ENCODE measurements at regions not wholly inside any gene's neighbourhood (a gene's known extent, or its start where the extent isn't known, plus 50 kb on each side); places are given as distances from the start of the nearest gene placed in this dataset.

DNA sequence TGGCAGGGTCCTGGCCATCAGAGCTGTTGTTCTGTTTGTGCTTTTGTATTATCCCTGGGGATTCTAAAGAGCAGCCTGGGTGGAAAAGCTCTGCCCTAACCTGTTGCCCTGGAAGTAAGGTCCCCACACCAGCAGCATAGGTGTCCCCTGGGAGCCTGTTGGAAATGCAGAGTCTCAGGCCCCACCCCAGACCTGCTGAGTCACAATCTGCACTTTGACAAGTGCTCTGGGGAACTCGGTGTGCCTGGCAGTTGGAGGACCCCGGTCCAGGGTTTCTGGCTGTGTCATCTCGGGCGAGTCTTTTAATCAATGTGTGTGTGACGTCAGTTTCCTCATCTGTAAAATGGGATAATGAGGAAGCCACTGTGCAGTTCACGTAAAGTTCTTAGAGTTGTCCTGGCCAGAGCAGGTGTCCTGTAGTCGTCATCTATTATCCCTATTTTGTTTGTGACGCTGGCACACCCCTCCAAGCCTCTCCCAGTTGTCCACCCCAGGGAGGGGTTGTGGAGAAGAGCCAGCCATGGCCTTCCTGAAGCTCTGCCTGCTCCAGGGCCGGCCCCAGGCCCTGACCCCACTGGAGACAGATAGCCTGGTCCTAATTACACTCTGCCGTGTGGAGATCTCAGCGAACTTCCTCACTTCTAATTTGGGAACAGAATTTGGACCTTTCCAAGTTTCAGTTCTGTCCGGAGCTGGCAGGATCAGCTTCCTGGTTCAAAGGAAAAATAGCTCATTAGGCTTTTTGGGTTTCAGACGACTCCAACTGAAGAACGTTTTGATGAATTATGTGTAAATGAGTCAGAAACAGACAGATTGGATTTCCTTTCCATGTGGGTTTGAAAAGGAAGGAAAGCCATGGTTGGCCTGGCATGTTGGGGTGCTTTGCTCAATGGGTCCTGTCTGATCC is 295.7 kb upstream of the FOXF1 start:
- DNase-seq (ENCODE audit: low read depth in 2 of 2): no peak

DNA sequence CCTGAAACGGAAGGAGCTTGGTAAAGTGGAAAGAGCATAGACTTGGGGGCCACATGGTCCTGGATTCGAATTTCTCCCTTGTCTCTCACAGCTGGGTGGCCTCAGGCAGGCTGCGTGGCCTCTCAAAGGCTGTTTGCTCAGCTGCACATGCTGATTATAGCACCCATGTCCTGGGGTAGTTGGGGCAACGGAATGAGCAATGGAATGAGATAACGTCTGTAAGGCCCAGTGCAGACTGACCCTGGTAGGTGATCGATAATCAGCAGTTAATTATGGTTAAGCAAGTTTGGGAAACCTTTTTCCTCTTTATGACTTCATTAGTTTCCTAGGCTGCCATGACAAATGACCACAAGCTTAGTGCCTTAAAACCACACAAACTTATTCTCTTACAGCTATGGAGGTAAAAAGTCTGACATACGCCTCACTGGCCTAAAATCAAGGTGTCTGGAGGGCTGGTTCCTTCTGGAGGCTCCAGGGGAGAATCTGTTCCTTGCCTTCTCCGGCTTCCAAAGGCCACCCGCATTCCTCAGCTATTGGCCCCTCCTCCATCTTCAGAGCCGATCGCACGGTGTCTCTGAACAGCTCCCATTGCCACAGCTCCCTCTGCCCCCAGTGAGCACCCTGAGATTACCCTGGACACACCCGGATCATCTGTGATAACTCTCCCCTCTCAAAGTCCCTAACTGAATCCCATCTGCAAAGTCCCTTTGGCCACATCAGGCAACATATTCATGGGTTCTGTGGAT is 294.9 kb upstream of the FOXF1 start:
- no peak for DNase-seq (ENCODE audit: low read depth in 2 of 2)

DNA sequence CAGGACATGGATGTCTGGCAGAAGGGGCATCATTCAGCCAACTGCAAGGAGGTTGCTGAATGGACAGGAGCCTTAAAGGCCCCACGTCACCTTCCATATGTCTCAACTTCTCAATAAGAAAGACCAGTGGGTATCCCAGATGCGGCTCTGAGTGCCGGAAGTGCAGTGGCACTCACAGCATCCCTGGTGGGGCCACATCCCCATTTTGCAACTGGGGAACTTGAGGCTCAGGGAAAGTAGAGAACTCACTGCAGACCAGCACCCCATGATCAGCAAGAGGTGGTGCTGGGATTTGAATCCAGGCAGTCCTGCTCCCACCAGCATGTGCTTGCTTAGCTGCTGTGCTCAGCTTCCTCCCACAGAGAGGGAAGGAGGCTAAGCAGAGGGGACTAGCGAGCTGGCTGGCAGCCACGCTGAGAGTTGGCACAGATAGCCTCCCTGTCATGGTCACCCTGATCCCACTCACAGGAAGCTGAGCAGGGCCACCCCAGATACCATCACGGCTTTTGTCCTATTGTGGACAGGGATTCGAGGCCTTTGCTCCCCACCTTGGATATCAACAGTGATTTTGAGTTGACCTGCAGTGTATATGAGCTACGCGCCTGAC is 294.2 kb upstream of the FOXF1 start:
- DNase-seq (ENCODE audit: low read depth in 2 of 2): no peak

DNA sequence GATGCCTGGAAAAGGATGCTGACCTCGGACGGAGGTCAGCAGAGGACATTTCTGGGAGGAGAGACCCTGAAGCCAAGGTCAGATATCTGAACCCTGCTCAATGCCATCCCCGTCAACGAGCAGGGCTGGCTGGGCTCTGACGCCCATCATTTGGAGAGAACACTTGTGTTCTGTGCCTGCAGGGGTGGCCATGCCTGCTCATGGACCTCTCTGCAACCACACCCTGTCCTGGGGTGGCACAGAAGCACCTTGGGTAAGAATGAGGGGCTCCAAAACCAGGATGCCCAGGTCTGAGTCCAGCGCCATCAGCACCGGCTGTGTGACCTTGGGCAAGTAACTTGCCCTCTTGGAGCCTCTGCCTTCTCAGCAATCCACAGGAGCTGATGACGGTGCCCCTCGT is 293.7 kb upstream of the FOXF1 start:
- DNase-seq (ENCODE audit: low read depth in 2 of 2): no peak

DNA sequence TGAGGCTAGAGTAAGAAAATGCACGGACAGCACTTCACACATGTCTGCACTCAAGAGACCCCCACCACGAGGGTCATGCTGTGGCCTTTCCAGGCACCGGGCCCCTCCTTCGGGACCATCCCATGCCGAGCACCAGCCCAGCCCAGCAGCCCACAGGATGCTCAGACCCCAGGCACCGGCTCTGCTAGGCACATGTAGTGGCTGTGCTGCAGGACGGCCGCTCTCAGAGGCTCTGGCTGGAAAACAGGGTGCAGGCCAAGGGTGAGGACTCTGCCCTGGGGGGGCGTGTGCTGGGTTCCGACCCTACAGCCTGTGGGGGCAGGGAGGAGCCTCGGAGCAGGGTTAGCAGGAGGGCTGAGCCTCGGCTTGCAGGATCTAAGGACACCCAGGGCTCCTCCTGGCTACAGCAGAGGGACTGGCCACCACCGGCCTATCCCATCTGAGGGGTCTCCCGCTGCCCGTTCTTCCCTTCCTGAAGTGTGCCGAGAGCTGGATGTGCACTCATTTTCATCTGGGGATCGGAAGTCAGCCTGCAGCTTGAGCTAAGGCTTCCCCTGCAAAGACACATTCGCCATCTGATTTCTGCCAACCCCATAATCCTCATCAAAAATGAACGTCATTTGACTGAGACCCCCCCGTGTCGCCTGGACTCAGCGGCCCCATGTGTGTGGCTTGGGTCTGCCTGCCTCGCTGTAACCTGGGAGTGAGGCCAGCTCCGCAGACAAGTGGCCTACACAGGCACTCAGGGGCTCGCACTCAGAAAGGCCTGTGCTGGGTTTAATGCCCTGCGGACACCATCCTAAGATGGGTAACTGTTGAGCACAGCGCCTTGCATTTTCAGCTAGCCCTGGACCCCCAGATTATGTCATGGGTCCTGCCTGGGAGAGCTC is 293.1 kb upstream of the FOXF1 start:
- no peak for DNase-seq (ENCODE audit: low read depth in 2 of 2)

DNA sequence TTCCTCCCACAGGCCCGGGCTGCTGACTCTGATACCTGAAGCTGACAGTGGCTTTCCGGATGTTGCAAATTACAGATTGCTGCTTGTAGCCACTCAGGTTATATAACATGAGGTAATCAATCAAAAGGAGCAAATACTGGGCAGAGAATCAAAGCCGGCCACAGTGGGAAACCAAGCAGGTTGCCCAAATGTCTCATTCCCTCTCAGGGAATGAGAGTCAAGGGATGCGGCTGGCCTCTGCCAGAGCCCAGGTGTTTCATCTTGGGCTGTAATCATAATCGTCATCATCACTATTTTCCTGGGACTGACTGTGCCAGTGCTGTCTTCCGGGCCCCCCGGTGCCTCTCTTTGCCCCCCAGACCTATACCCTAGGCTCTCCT is 292.4 kb upstream of the FOXF1 start:
- no peak for DNase-seq (ENCODE audit: low read depth in 2 of 2)

DNA sequence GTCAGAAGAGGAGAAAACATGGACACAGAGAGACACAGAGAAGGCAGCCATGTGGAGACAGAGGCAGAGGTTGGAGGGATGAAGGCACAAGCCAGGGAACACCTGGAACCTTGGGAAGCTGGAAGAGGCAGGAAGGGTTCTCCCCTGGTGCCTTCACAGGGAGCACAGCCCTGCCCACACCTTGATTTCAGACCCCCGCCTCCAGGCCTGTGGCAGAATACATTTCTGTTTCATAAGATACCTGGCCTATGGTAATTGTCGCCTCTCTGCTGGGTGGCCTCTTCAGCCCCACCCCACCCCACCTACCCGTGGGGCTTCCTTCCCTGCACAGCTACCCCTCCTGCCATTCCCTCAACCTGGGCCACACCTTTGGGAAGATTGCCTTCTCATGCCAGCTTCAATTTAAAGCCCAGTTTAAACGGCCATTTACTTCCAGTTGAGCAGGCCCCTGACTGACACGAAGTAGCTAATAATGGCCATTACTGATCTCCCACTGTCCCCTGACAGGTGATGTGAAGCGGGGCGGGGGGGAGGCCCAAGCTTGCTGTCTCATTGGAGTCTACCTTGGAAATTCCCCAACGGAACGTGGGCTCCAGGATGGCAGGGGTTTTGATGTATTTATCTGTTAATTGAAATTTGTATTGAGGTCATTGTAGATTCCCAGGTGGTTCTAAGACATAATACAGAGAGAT is 291.7 kb upstream of the FOXF1 start:
- DNase-seq (ENCODE audit: low read depth in 2 of 2): no peak

DNA sequence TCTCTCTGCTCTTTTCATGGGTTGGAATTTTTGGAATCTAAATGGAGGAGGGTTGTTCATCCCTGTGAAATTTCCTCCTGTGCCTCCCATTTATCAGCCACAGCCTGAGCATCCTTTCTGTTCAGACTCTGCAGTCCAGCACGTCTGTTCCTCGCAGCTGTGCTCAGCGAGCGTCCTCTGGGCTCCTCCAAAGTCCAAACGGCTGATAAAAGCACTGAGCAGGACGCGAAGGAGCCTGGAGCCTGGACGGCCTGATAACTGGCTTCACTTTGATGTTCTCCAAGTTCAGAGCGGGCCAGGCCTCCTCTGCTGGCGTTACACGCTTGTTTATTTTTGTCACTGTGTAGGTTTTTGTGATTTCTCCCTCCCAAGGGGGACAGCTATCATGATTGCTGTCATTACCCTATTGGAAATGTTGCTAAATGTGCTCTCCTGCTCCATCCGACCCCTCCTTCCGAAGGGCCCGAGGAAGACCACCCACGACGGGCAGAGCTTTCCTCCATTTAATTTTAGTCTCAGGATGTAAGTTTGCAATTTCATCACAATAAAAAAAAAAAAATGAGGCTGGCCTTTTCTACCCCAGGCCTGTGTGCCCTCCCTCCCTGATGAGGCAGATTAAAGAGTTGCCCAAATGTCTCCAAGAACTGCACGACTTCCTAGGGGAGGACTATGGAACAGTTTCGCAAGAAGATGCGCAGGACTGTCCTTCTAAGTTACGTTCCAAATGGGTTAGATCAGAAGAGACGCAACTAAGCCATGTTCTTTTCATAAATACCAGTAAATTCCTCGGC is 290.5 kb upstream of the FOXF1 start:
- no peak for DNase-seq (ENCODE audit: low read depth in 2 of 2)

DNA sequence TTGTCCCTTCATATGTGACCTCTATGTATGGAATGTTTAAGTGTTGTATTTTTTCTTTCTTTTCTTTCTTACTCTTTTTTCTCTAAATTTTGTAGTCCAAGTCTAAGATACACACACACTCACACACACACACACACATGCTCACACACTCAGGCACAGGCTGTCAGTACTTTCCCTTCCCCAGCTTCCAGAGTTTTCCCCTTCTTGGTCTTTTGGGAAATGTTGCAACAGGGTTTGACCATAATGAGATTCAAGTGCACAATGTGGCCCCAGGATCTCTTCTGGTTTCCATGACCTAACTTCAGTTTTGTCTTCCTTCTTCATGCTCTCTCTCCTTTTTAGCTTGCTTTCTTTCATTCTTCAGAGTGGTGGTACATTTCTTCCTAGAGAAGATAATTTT is 289.8 kb upstream of the FOXF1 start:
- DNase-seq (ENCODE audit: low read depth in 2 of 2): no peak

DNA sequence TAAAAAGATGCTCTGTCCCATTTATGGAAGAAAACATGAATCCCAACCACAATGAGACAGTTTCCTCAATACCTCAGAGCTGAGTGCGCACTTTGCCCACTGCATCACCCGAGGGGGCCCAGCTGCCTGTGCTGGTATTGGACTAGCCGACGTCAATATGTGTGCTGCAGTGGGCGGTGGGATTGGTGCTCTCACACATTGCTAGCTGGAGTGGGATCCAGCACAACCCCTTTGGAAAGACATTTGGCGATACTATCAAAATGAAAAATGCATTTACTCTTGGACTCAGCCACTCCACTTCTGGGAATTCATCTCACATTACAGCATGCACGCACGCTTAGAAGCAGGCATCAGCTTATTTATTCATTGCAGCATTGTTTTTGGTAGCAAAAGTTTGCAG is 289.2 kb upstream of the FOXF1 start:
- no peak for DNase-seq (ENCODE audit: low read depth in 2 of 2)

DNA sequence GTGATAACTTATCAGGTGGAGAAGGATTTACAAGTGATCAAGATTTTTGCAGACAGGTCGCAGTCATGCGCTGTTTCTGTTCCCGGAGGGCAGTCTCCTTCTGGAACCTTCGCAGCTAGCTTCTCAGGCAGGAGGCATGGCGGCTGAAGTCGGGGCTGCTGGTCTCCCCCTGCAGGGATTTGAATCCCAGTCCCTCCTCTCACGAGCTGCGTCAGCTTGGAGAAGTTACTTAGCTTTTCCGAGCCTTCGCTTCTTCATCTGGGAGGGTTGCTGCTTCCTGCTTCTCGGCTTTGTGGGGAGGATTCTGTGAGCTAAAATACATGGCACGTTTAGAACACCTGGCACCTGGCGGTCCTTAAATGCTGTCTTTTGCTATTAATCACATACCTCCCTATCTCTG is 287.8 kb upstream of the FOXF1 start:
- DNase-seq (ENCODE audit: low read depth in 2 of 2): no peak

DNA sequence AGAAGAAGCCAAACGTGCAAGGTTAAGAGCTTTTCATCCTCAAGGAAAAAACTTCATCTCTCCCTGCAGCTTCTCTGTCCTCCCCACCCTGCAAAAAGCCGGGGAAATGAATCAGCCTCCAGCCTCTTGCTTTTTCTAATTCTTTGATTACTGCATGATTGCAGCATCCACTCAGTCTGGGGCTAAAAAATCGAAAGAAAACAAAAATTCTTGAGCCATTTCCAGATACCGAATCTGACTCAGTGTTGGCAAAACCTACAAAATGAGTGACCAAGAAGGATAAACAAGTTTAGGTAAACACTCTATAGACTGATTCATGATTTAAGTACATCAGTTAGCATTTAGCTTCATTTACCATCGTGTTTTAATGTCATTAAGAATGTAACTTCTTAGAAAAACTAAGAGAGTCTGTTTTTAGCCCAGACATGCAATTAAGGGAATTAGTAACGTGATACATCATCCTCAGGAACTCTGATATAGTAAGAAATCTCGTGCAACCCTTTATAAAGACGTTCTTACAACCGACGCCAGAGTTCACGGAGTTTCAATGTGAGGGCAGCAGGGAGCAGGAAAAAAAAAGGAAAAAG is 287.3 kb upstream of the FOXF1 start:
- no peak for DNase-seq (ENCODE audit: low read depth in 2 of 2)

DNA sequence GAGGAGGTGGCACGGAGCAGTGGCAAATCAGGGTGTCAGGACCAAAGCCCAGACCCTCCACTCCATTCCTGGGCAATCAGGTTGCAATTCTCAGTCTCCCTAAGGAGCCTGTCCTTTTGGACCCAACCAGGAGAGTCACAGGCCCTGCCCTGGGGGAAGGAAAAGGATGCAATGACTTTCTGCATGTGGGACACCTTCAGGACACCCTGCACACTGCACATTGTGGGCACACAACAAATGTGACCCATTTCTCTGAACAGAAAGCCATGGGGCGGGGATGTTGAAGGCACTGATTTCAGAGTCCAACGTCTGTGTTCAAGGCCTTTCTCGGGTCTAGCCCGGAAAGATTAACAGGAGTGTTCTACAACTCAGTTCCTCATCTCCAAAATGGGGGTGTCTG is 286.2 kb upstream of the FOXF1 start:
- DNase-seq (ENCODE audit: low read depth in 2 of 2): no peak

DNA sequence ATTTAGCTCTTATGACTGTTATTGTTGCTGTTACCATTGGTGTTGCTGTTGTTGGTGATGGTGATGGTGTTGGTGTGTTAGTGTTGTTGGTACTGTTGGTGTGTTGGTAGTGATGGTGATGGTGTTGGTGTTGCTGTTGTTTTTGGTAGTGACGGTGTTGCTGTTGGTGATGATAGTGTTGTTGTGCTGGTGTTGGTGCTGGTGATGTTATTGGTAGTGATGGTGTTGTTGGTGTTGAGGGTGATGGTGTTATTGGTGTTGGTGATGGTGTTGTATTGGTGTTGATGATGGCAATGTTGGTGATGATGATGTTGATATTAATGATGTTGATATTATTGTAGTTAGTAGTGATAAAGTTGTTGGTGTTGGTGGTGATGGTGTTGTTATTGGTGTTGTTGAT is 285.7 kb upstream of the FOXF1 start:
- DNase-seq (ENCODE audit: low read depth in 2 of 2): no peak

DNA sequence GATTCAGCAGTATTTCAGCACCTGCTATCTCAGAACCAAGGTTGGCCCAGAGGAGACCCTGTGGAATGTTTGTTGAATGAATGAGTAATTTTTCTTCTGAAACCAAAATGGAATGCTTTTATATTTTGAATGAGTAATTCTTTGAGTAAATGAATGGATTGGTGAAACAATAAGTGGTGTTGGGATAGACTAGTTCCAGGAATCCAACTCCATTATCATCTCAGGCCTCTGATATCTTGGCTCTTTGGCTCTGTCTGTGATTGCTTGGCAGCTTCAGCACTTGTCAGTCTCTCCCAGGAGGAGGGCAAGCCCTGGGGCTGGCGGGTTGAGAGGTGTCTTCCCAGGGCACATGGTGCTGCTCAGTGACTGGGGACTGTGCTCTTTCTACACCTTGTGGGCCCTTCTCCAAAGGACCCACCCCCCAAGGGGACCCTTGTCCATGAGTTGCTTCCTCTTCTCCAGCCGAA is 284.4 kb upstream of the FOXF1 start:
- no peak for DNase-seq (ENCODE audit: low read depth in 2 of 2)

DNA sequence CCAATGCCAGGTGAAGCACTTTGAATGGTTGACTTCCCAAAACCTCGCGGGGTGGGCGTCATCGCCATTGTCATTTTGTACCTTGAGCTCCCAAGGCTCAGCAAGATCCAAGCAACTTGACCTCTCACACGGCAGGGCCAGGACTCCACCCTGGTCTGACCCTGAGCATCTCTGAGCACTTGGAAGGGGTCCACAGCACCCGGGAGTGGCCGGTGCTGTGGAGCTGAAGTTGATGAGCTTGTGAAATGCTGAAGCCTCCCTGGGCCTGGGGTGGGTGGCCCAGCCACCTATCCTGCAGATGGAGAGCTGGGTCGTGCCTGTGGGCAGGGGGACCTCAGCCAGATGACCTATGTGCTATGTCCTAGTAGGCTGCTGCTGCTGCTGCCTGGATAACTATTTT is 283.3 kb upstream of the FOXF1 start:
- no peak for DNase-seq (ENCODE audit: low read depth in 2 of 2)

DNA sequence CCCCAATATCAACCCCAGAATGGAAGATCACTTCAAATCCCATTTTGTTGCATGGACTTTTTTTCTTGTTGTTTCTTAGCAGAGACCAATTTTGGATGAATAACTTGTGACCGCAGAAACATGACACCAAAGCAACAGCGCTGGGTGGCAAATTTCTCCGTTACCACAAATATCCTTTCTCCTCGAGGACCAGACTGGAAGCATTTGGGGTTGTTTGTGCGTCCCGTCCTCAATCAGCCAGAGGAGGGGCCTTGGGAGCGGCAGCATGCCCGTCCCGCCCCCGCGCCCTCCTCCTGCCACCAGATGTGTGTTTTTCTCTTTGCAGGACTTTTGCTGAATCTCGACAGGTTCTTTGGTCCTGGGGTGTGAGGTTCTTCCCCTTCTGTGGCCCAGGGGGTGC is 282.5 kb upstream of the FOXF1 start:
- no peak for DNase-seq (ENCODE audit: low read depth in 2 of 2)

DNA sequence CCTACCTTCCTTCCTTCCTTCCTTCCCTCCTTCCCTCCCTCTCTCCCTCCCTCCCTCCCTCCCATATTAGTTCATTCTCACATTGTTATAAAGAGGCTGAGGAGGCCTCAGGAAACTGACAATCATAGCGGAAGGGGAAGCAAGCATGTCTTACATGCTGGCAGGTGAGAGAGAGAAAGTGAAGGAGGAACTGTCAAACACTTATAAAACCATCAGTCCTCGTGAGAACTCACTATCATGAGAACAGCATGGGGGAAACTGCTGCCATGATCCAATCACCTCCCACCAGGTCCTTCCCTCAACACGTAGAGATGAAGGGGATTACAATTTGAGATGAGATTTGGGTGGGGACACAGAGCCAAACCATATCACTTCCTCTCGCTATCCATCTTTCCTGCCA is 281.6 kb upstream of the FOXF1 start:
- no peak for DNase-seq (ENCODE audit: low read depth in 2 of 2)

DNA sequence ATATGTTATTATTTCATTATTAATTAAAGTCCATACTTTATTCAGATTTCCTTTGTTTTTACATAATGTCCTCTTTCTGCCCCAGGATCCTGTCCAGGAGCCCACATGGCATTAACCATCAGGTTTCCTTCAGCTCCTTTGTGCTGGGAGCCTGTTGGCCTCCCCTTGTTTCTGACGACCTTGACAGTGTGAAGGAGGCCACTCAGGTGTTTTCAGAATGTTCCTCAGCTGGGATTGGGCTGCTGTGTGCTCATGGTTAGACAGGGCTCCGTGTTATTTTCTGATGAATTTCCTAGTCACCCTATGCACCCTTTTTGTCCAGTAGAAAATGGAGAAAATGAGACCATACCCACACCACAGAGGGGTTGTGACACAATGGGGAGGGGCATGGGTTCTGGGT is 281.0 kb upstream of the FOXF1 start:
- no peak for DNase-seq (ENCODE audit: low read depth in 2 of 2)

Data from stimulated activated CD8-positive, alpha-beta memory T cell treated with anti-CD3 and anti-CD28 coated beads, Interleukin-7, amount 100 ng/mL, for 1 hour (primary cell).